AG20443 (cell line): ENCODE measurements at regions not wholly inside any gene's neighbourhood (a gene's known extent, or its start where the extent isn't known, plus 50 kb on each side); places are given as distances from the start of the nearest gene placed in this dataset.

Source experiments
- DNase-seq: peaks from one replicate; pipeline ENCODE4 v3.0.0; 2012; ENCODE audit warnings: low spot score, mixed read lengths

GRCh38 chr4:53688186-53688790, 97.0 kb upstream of the LNX1 start:
- peak; percentile 94 for DNase-seq

GRCh38 chr4:53686521-53686920, 95.2 kb upstream of the LNX1 start:
- DNase-seq: peak; percentile 14

GRCh38 chr4:53684136-53685130, 93.1 kb upstream of the LNX1 start:
- DNase-seq: no peak

GRCh38 chr4:53682908-53683307, 91.6 kb upstream of the LNX1 start:
- no peak for DNase-seq

- DNase-seq: peak; percentile 47
Measured at GRCh38 chr4:53682196-53682595, 90.9 kb upstream of the LNX1 start.

- DNase-seq: no peak
Measured at GRCh38 chr4:53680598-53680997, 89.3 kb upstream of the LNX1 start.

GRCh38 chr4:53680168-53680567, 88.9 kb upstream of the LNX1 start:
- no peak for DNase-seq

- peak; percentile 27 for DNase-seq
Measured at GRCh38 chr4:53676402-53676871, 85.2 kb upstream of the LNX1 start.

- no peak for DNase-seq
Measured at GRCh38 chr4:53674903-53675302, 83.6 kb upstream of the LNX1 start.

GRCh38 chr4:53672873-53673272, 81.6 kb upstream of the LNX1 start:
- DNase-seq: no peak

GRCh38 chr4:53671757-53672156, 80.5 kb upstream of the LNX1 start:
- DNase-seq: no peak

- no peak for DNase-seq
Measured at GRCh38 chr4:53659737-53660136, 68.5 kb upstream of the LNX1 start.

GRCh38 chr4:53659112-53659511, 67.8 kb upstream of the LNX1 start:
- no peak for DNase-seq

- no peak for DNase-seq
Measured at GRCh38 chr4:53658029-53658428, 66.7 kb upstream of the LNX1 start.

GRCh38 chr4:53656421-53656981, 65.2 kb upstream of the LNX1 start:
- peak; percentile 78 for DNase-seq

- DNase-seq: peak; percentile 70
Measured at GRCh38 chr4:53654300-53654758, 63.0 kb upstream of the LNX1 start.

GRCh38 chr4:53653484-53654053, 62.3 kb upstream of the LNX1 start:
- no peak for DNase-seq

- peak; percentile 27 for DNase-seq
Measured at GRCh38 chr4:53651156-53651735, 60.0 kb upstream of the LNX1 start.

GRCh38 chr4:53649357-53649756, 58.1 kb upstream of the LNX1 start:
- no peak for DNase-seq

- no peak for DNase-seq
Measured at GRCh38 chr4:53647547-53647946, 56.3 kb upstream of the LNX1 start.

GRCh38 chr4:53646795-53647194, 55.5 kb upstream of the LNX1 start:
- DNase-seq: no peak

GRCh38 chr4:53645108-53645507, 53.8 kb upstream of the LNX1 start:
- DNase-seq: no peak
